Ascending aorta (tissue), 2 donors: ENCODE measurements at regions not wholly inside any gene's neighbourhood (a gene's known extent, or its start where the extent isn't known, plus 50 kb on each side); places are given as distances from the start of the nearest gene placed in this dataset.

Experiments used
- DNase-seq, 2 donors: peaks; one replicate each; pipeline ENCODE4 v3.0.0-alpha.2; 2019; ENCODE audit warnings: low spot score in 2 of 2
- H3K27ac ChIP-seq, 2 donors: fragments of 200-600 bp; sonication (generic); one replicate each; pipeline ENCODE4 v1.5.1; 2016 to 2017; ENCODE audit warnings: mild to moderate bottlenecking in 1 of 2
- H3K27me3 ChIP-seq: fragments of 200-600 bp; sonication (generic); one replicate; pipeline ENCODE4 v1.5.1; 2017
- H3K36me3 ChIP-seq, 2 donors: fragments of 200-600 bp; sonication (generic); one replicate each; pipeline ENCODE4 v1.5.1; 2016
- H3K4me1 ChIP-seq, 2 donors: fragments of 200-600 bp; sonication (generic); one replicate each; pipeline ENCODE4 v1.5.1; 2016 to 2017; ENCODE audit warnings: mild to moderate bottlenecking in 1 of 2
- H3K4me3 ChIP-seq, 2 donors: fragments of 200-600 bp; sonication (generic); one replicate each; pipeline ENCODE4 v1.5.1; 2016 to 2017; ENCODE audit warnings: mild to moderate bottlenecking in 1 of 2
- H3K9me3 ChIP-seq, 2 donors: fragments of 200-600 bp; sonication (generic); one replicate each; pipeline ENCODE4 v1.5.1; 2016
- intact Hi-C: fragments of 100-400 bp; cut with DNase I; formaldehyde crosslinking; loops from one replicate; pipeline ENCODE4 v1.15.1; 2023
- TF ChIP-seq, protein P1 (sequence below), 3 experiments: fragments of 200-600 bp in 2 of 3; fragments of 450-650 bp in 1 of 3; sonication (generic) in 2 of 3; IDR thresholded peaks; one replicate each; pipeline ENCODE4 v1.5.1; 2016 to 2019; ENCODE audit warnings: antibody characterized with exemption in 3 of 3, mild to moderate bottlenecking in 1 of 3, moderate library complexity in 1 of 3

DNA sequence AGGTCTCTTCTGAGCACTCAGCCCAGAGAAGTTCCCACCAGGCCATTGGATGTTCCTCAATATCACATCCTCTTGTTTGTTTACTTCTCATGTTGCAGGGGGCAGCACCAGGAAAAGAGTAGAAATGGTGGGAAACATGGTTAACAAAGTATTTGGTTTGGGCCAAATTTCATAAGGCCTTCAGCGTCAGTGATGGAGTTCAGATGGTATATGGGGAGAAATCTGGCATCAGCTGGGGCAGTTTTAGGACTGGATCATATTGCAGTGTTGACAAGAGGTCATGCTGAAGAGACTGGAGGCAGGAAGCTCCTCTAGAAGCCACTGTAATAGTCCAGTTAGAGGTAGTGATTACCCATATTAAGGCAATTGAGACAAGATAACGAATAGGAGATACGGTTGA lies 200.0 kb downstream of the WDR11 start:
- H3K27me3 ChIP-seq = no peaks in the 10 kb centered on the region
- no peaks in the 10 kb centered on the region for H3K9me3 ChIP-seq
- no peak overlapping the region for H3K27ac ChIP-seq
- no peaks in the 10 kb centered on the region for H3K4me1 ChIP-seq
- intact Hi-C loops = no loop called here
- TF ChIP-seq, protein P1, sequence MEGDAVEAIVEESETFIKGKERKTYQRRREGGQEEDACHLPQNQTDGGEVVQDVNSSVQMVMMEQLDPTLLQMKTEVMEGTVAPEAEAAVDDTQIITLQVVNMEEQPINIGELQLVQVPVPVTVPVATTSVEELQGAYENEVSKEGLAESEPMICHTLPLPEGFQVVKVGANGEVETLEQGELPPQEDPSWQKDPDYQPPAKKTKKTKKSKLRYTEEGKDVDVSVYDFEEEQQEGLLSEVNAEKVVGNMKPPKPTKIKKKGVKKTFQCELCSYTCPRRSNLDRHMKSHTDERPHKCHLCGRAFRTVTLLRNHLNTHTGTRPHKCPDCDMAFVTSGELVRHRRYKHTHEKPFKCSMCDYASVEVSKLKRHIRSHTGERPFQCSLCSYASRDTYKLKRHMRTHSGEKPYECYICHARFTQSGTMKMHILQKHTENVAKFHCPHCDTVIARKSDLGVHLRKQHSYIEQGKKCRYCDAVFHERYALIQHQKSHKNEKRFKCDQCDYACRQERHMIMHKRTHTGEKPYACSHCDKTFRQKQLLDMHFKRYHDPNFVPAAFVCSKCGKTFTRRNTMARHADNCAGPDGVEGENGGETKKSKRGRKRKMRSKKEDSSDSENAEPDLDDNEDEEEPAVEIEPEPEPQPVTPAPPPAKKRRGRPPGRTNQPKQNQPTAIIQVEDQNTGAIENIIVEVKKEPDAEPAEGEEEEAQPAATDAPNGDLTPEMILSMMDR (IDR thresholded peaks at IDR 0.05) = no peak
- no peak overlapping the region for H3K4me3 ChIP-seq
- H3K36me3 ChIP-seq = no peaks in the 10 kb centered on the region
- no peak for DNase-seq

DNA sequence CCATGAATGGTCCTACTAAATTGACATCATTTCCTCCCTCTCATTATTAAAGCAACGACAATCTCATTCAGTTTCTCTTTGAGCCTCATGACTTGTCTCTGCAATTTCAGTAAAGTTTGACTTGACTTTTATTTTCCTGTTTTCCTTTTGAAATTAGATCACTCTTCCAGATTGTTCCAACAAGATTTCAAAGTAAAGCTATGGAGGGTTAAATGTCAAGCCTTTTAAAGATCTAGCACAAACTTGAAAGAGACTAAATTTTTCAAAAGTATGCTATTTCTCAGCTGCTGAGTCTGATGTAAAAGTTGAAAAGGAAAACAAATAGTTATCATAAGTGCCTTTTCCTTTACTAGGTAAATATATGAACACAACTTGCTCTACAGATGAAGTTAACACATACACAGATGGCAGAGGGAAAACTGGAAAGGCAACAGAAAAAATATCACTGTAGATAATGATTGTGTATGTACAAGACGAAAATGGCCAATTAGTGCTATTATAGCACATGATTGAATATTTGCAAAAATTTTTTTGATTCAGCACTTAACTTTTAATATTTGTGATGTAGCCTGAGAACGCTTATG lies 200.6 kb downstream of the WDR11 start:
- Histone ChIP-seq H3K4me3 (no peak overlapping the region), H3K27ac (no peak overlapping the region), H3K36me3 (no peaks in the 10 kb centered on the region), H3K9me3 (no peaks in the 10 kb centered on the region), H3K4me1 (no peaks in the 10 kb centered on the region), H3K27me3 (no peaks in the 10 kb centered on the region)
- intact Hi-C loops = no loop called here
- TF ChIP-seq, protein P1 (IDR thresholded peaks at IDR 0.05) = no peak
- DNase-seq = no peak

DNA sequence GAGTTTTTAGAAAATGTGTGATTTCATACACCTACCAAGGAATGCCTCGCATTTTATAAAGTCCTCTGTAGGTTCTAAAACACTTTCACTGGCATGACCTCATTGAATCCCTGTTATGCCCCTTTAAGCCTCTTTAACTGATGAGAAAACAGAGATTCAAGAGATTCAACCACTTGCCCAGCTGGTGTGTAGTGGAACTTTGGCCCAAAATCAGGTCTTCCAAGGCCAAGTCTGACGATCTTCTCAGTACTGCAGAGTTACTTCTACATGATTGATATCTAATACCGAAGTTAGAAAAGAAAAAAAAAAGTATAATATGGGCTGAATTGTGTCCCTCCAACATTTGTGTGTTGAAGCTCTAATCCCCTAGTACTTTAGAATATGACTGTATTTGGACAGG lies 202.0 kb downstream of the WDR11 start:
- no peaks in the 10 kb centered on the region for H3K9me3 ChIP-seq
- no peaks in the 10 kb centered on the region for H3K27me3 ChIP-seq
- DNase-seq = no peak
- no peaks in the 10 kb centered on the region for H3K4me1 ChIP-seq
- H3K27ac ChIP-seq = no peak overlapping the region
- TF ChIP-seq, protein P1 (IDR thresholded peaks at IDR 0.05) = no peak
- no peak overlapping the region for H3K4me3 ChIP-seq
- no peaks in the 10 kb centered on the region for H3K36me3 ChIP-seq
- intact Hi-C loops = no loop called here

DNA sequence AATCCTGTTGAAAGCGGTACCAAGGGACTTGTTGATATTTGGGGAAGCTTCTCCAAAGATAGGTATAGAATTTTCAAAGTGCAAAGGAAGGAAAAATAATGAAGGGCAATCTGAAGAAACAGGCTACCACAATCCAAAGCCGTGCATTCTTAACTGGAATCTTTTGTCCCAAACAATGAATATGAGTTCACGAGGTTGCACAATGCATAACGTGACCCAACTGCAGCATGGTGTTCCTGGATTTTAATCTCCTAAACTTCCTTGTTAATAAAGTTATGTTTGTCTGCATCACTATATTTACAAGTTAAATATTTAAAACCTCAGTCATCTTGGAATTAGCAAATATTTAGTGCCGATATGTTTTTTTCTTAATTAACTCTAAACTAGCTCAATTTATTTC lies 203.7 kb downstream of the WDR11 start:
- H3K36me3 ChIP-seq = no peaks in the 10 kb centered on the region
- intact Hi-C loops = no loop called here
- TF ChIP-seq, protein P1 (IDR thresholded peaks at IDR 0.05) = no peak

DNA sequence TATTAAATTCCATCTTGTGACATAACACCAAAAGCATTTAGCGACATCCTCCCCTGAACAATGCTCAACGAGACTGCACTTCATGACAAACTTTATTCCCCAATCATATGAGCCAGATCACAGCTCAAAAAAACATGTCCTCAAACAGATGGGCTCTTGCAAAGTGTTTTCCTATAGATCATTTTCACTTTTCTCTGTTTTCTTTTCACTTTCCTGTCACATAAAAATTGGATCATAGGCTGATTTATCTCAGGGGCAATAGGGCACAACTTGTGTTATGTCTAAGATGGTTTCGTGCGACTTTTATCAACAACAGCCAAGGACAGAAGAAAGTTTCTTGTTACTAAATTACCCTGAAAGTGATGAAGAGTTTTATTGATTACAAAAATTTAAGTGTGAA lies 206.1 kb downstream of the WDR11 start:
- H3K36me3 ChIP-seq = no peaks in the 10 kb centered on the region
- no peaks in the 10 kb centered on the region for H3K4me1 ChIP-seq
- intact Hi-C loops = no loop called here
- no peak for DNase-seq
- no peak overlapping the region for H3K4me3 ChIP-seq
- H3K27ac ChIP-seq = no peak overlapping the region
- H3K27me3 ChIP-seq = no peaks in the 10 kb centered on the region
- TF ChIP-seq, protein P1 (IDR thresholded peaks at IDR 0.05) = no peak
- H3K9me3 ChIP-seq = no peaks in the 10 kb centered on the region

More for the DNA sequence above, 203.7 kb downstream of the WDR11 start:
- DNase-seq = no peak
- Histone ChIP-seq H3K27me3 (no peaks in the 10 kb centered on the region), H3K4me1 (no peaks in the 10 kb centered on the region), H3K27ac (no peak overlapping the region), H3K9me3 (no peaks in the 10 kb centered on the region), H3K4me3 (no peak overlapping the region)

DNA sequence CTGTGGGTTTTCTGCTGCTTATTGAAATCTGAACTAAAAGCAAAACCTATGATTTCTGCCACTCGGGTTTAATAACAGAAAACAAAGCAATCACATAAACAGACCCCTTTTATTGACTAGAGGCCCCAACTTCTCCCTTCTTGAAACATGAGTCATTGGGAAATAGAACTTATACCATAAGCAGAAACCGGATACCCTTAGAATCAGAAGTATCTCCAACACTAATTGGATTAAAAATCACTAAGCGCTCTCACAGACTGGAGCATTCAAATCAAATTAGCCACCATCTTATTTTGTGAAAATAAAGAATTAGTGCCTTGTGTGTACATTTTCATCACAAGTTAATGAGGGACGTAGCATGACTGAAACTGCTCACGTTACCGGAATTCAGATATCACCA lies 206.9 kb downstream of the WDR11 start:
- H3K36me3 ChIP-seq = no peaks in the 10 kb centered on the region
- intact Hi-C loops = no loop called here
- DNase-seq = no peak
- TF ChIP-seq, protein P1 (IDR thresholded peaks at IDR 0.05) = no peak
- no peak overlapping the region for H3K27ac ChIP-seq
- no peaks in the 10 kb centered on the region for H3K9me3 ChIP-seq
- H3K4me3 ChIP-seq = no peak overlapping the region
- H3K27me3 ChIP-seq = no peaks in the 10 kb centered on the region
- H3K4me1 ChIP-seq = no peaks in the 10 kb centered on the region
